GM12873 (cell line): ENCODE measurements at regions not wholly inside any gene's neighbourhood (a gene's known extent, or its start where the extent isn't known, plus 50 kb on each side); places are given as distances from the start of the nearest gene placed in this dataset.

Experiments
- CTCF ChIP-seq: IDR thresholded peaks from 2 replicates; pipeline ENCODE4 v1.5.1; 2012; ENCODE audit warnings: low read depth, mild to moderate bottlenecking, moderate library complexity, low read length, control low read depth; ENCODE audit not compliant: insufficient read depth; ENCODE audit errors: missing control alignments

- no peak for TF ChIP-seq CTCF
Measured at GRCh38 chr20:12170406-12170805, 252.7 kb downstream of the BTBD3 start.

GRCh38 chr20:12171923-12172524, 254.3 kb downstream of the BTBD3 start:
- no peak for TF ChIP-seq CTCF

GRCh38 chr20:12173347-12174012, 255.8 kb downstream of the BTBD3 start:
- no peak for TF ChIP-seq CTCF

GRCh38 chr20:12175538-12175937, 257.8 kb downstream of the BTBD3 start:
- TF ChIP-seq CTCF: no peak

- TF ChIP-seq CTCF: no peak
Measured at GRCh38 chr20:12177657-12178293, 260.1 kb downstream of the BTBD3 start.

- TF ChIP-seq CTCF: no peak
Measured at GRCh38 chr20:12179692-12180091, 262.0 kb downstream of the BTBD3 start.

- no peak for TF ChIP-seq CTCF
Measured at GRCh38 chr20:12180107-12180661, 262.5 kb downstream of the BTBD3 start.
